ENCODE measurements at regions not wholly inside any gene's neighbourhood (a gene's known extent, or its start where the extent isn't known, plus 50 kb on each side); places are given as distances from the start of the nearest gene placed in this dataset.

- no peak for TF ChIP-seq CTCF (IDR thresholded peaks at IDR 0.05)
- no peak for TF ChIP-seq POLR2A (IDR thresholded peaks at IDR 0.05)
Measured at GRCh38 chrX:139207655-139208054, 322.9 kb upstream of the F9 start.

Data from esophagus squamous epithelium (tissue), 4 donors.